ENCODE measurements at regions not wholly inside any gene's neighbourhood (a gene's known extent, or its start where the extent isn't known, plus 50 kb on each side); places are given as distances from the start of the nearest gene placed in this dataset.

GRCh38 chr3:104960579-104960978 is 406.1 kb upstream of the ALCAM start:
- no TSS peak for BruUV-seq (replicated peaks)
- no peaks in the 10 kb centered on the region for H3K79me2 ChIP-seq (ENCODE audit: control insufficient read depth, insufficient read depth, low read length)
- ChIA-PET SMC1A (ENCODE audit: uncharacterized antibody, unreplicated experiment) (no interaction called here), POLR2A (no interaction called here), RAD21 (ENCODE audit: unreplicated experiment) (no interaction called here), CTCF (no interaction called here)
- H3K4me1 ChIP-seq (ENCODE audit: control insufficient read depth, insufficient read depth, low read length): no peaks in the 10 kb centered on the region
- ATAC-seq: no peak
- no peaks in the 10 kb centered on the region for H3K9me3 ChIP-seq (replicated peaks; ENCODE audit: control insufficient read depth, insufficient read depth, low read length)
- no peak for TF ChIP-seq CREM (IDR thresholded peaks at IDR 0.05; ENCODE audit: low read depth)
- no peak for TF ChIP-seq GABPA (IDR thresholded peaks at IDR 0.05; ENCODE audit: low read depth)
- no peak for TF ChIP-seq SUZ12 (IDR thresholded peaks at IDR 0.05; ENCODE audit: unreplicated experiment)
- 23% methylated on average over 2 of the region's 2 CpGs for WGBS (ENCODE audit: insufficient coverage, insufficient replicate concordance, low lambda C conversion rate, missing lambda C conversion rate)
- no peak overlapping the region for H3K4me2 ChIP-seq (ENCODE audit: control insufficient read depth, insufficient read depth)
- H3K27ac ChIP-seq (ENCODE audit: control insufficient read depth, insufficient read depth): no peak overlapping the region
- no peak for FAIRE-seq
- H4K20me1 ChIP-seq (ENCODE audit: control insufficient read depth, insufficient read depth): no peaks in the 10 kb centered on the region
- in situ Hi-C loops (cut with MboI): no loop called here
- intact Hi-C loops (cut with micrococcal nuclease; ENCODE audit: unreplicated experiment): no loop called here
- H3K27me3 ChIP-seq (replicated peaks in 1 of 2; ENCODE audit: control insufficient read depth in 2 of 2, insufficient read depth in 2 of 2, low read length in 1 of 2): no peaks in the 10 kb centered on the region
- no peaks in the 10 kb centered on the region for H3K36me3 ChIP-seq (ENCODE audit: control insufficient read depth in 2 of 2, insufficient read depth in 2 of 2, low read length in 1 of 2)
- H2AFZ ChIP-seq (ENCODE audit: control insufficient read depth, low read depth, low read length): no peak overlapping the region
- H3K4me3 ChIP-seq: no peak overlapping the region
- H3K9ac ChIP-seq (ENCODE audit: control insufficient read depth, insufficient read depth, low read length): no peak overlapping the region
- DNase-seq (ENCODE audit: low read depth, low spot score): no peak

DNA sequence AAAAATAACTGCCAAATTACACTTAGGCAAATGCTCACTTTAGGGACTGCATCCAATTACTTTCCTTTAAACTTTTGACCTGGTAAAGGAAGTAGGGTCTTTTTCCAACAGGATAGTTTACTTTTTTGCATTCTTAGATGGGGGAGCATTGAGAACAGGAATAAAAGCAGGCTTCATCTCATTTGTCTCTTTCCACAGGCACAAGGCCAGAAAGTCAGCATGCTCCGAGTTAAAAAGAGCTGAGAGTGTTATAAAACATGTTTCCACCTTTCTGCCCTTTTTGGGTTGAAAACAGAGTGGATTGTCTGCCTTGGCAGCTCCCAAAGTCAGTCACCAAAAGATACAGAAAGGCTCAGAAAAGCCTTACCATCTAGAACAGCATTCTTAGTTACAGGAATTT is 404.9 kb upstream of the ALCAM start:
- TF ChIP-seq SREBF2 (IDR thresholded peaks at IDR 0.05; ENCODE audit: low read length): no peak
- TF ChIP-seq EP300 (IDR thresholded peaks at IDR 0.05; ENCODE audit: borderline replicate concordance in 1 of 2, control insufficient read depth in 1 of 2, low read depth in 2 of 2, low read length in 2 of 2): no peak
- no peak for TF ChIP-seq JUNB (IDR thresholded peaks at IDR 0.05)
- no peak for TF ChIP-seq SMAD5 (IDR thresholded peaks at IDR 0.05; ENCODE audit: low read depth)
- no peak for TF ChIP-seq MXI1 (IDR thresholded peaks at IDR 0.05; ENCODE audit: low read depth, low read length)
- TF ChIP-seq CTCF (IDR thresholded peaks at IDR 0.05 in 2 of 3, conservative IDR thresholded peaks at IDR 0.05 in 1 of 3; ENCODE audit: control insufficient read depth in 2 of 3, extremely low read depth in 1 of 3, insufficient read depth in 1 of 3, low read depth in 3 of 3, low read length in 3 of 3): no peak
- TF ChIP-seq RFX5 (IDR thresholded peaks at IDR 0.05; ENCODE audit: low read depth, low read length): no peak
- no peak for TF ChIP-seq ATF7 (IDR thresholded peaks at IDR 0.05; ENCODE audit: low read depth)
- no peak for TF ChIP-seq NFYB (IDR thresholded peaks at IDR 0.05; ENCODE audit: insufficient read depth, low read depth, low read length)
- no peak for TF ChIP-seq FOXK2 (IDR thresholded peaks at IDR 0.05)
- no peak for TF ChIP-seq NRF1 (conservative IDR thresholded peaks at IDR 0.05; ENCODE audit: low read depth, low read length)
- TF ChIP-seq KLF5 (IDR thresholded peaks at IDR 0.05; ENCODE audit: partially characterized antibody): no peak
- RAD21 ChIA-PET (ENCODE audit: unreplicated experiment): no interaction called here
- POLR2A ChIA-PET: no interaction called here
- Histone ChIP-seq H3K4me1 (ENCODE audit: control insufficient read depth, insufficient read depth, low read length) (no peaks in the 10 kb centered on the region), H3K4me3 (no peak overlapping the region), H3K9ac (ENCODE audit: control insufficient read depth, insufficient read depth, low read length) (no peak overlapping the region), H3K9me3 (replicated peaks; ENCODE audit: control insufficient read depth, insufficient read depth, low read length) (no peaks in the 10 kb centered on the region), H3K27me3 (replicated peaks in 1 of 2; ENCODE audit: control insufficient read depth in 2 of 2, insufficient read depth in 2 of 2, low read length in 1 of 2) (no peaks in the 10 kb centered on the region), H3K36me3 (ENCODE audit: control insufficient read depth in 2 of 2, insufficient read depth in 2 of 2, low read length in 1 of 2) (no peaks in the 10 kb centered on the region), H2AFZ (ENCODE audit: control insufficient read depth, low read depth, low read length) (no peak overlapping the region), H3K79me2 (ENCODE audit: control insufficient read depth, insufficient read depth, low read length) (no peaks in the 10 kb centered on the region), H3K27ac (ENCODE audit: control insufficient read depth, insufficient read depth) (no peak overlapping the region), H3K4me2 (ENCODE audit: control insufficient read depth, insufficient read depth) (no peak overlapping the region), H4K20me1 (ENCODE audit: control insufficient read depth, insufficient read depth) (no peaks in the 10 kb centered on the region)
- ATAC-seq: no peak
- intact Hi-C loops (cut with micrococcal nuclease; ENCODE audit: unreplicated experiment): no loop called here
- DNase-seq (ENCODE audit: low read depth, low spot score): no peak
- no TSS peak for BruUV-seq (replicated peaks)
- SMC1A ChIA-PET (ENCODE audit: uncharacterized antibody, unreplicated experiment): no interaction called here
- WGBS (ENCODE audit: insufficient coverage, insufficient replicate concordance, low lambda C conversion rate, missing lambda C conversion rate): 4% methylated on average over 1 of the region's 1 CpG
- CTCF ChIA-PET: no interaction called here
- in situ Hi-C loops (cut with MboI): no loop called here
- no peak for FAIRE-seq
